GM10266 (cell line): ENCODE measurements at regions not wholly inside any gene's neighbourhood (a gene's known extent, or its start where the extent isn't known, plus 50 kb on each side); places are given as distances from the start of the nearest gene placed in this dataset.
A peak's percentile ranks its signal among the peaks of the same experiment; 100 is the strongest.
"Not testable (repeated sequence)": the region's sequence is repeated elsewhere in the genome, so short reads cannot be mapped to it uniquely, and the experiment has no call there.

Experiments
- DNase-seq: peaks from one replicate; pipeline ENCODE4 v3.0.0; 2012; ENCODE audit errors: extremely low spot score
- CTCF ChIP-seq: IDR thresholded peaks from 2 replicates; pipeline ENCODE4 v1.5.1; 2012; ENCODE audit warnings: mild to moderate bottlenecking, low read depth; ENCODE audit not compliant: control insufficient read depth, insufficient read depth; ENCODE audit errors: missing control alignments

GRCh38 chr2:241959751-241960269, 90.3 kb downstream of the RTP5 start:
- DNase-seq = no peak
- TF ChIP-seq CTCF = no peak

- no peak for DNase-seq
- no peak for TF ChIP-seq CTCF
These were observed 91.9 kb downstream of the RTP5 start for GRCh38 chr2:241961454-241961853.

GRCh38 chr2:241964133-241964532, 94.6 kb downstream of the RTP5 start:
- no peak for DNase-seq
- TF ChIP-seq CTCF = no peak

GRCh38 chr2:241965931-241966412, 96.4 kb downstream of the RTP5 start:
- TF ChIP-seq CTCF = no peak
- peak; percentile 78 for DNase-seq

- TF ChIP-seq CTCF = no peak
- DNase-seq = no peak
These were observed 97.3 kb downstream of the RTP5 start for GRCh38 chr2:241966647-241967466.

- no peak for DNase-seq
- TF ChIP-seq CTCF = no peak
These were observed 98.1 kb downstream of the RTP5 start for GRCh38 chr2:241967467-241968144.

- TF ChIP-seq CTCF = no peak
These were observed 98.9 kb downstream of the RTP5 start for GRCh38 chr2:241968417-241968816.

GRCh38 chr2:241969182-241969581, 99.7 kb downstream of the RTP5 start:
- DNase-seq = not testable (repeated sequence)

More at GRCh38 chr2:241968417-241968816, 98.9 kb downstream of the RTP5 start:
- no peak for DNase-seq
